Stimulated activated naive CD8-positive, alpha-beta T cell treated with anti-CD3 and anti-CD28 coated beads, Interleukin-15, Interleukin-2, amounts not matched to agents 100 U/mL and 50 U/mL, for 24 hours (primary cell): ENCODE measurements at regions not wholly inside any gene's neighbourhood (a gene's known extent, or its start where the extent isn't known, plus 50 kb on each side); places are given as distances from the start of the nearest gene placed in this dataset.

Experiments
- ATAC-seq: fragments of 150-1000 bp; cut with Tn5 transposase; one replicate; pipeline ENCODE4 v1.10.0; 2021
- DNase-seq: peaks from one replicate; pipeline ENCODE4 v3.0.0; 2021

DNA sequence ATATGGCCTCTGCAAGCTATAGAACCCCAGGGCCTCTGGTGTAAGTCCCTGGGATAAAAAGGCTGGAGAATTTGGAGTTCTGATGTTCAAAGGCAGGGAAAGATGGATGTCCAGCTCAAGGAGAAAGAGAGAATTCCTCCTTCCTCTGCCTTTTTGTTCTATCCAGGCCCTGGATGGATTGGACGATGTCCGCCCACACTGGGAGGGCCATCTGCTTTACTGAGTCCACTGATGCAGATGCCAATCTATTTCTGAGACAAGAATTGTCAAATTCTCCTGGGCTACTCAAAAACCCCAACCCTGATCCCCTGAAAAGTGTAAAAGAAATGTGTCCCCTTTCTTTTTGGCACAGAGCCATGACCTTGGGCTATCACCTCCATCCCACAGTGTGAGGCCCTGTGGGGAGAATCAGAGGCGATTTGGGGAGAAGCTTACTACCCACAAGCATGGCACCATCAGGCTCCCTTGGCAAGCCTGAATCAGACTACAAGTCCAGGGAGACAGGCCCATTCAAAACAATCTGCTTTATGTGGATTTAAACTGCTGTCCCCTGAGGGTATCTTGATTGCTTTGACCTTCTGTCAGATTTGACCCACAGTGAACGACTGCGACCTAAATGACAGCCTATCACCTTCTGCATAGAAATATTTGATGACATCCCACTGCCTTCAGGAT is 334.0 kb downstream of the NUAK1 start:
- ATAC-seq (no peak), DNase-seq (no peak)

DNA sequence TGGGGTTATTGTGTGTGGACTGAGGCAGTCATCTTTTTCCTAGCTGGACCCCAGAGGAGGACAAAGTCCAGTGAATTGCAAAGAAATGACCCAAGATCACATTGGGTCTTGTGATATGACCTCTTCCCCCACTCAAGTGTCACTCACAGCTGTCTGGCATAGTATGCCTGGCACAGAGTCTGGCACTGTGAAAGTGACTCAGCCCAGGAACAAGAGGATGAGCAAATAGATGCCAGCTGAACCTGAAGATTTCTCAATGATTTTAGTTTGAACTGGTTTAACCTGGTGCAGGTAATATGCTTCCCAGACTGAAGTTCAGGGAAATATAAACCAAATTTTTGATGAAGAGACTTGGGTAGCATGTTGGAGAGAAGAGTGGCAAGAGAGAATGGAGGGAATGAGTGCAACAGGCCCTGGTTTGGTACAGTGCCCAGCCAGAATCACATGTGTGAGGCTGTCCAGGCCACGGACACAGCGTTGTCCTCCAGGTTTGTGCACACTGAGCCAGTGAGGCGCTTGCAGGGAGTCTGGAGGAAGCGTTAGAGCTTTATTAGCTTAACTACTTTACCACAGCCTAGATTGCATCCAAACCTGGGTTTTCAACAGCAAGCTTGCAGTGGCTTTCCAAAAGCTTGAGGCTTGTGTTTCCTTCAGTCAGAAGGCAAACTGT is 332.9 kb downstream of the NUAK1 start:
- DNase-seq = no peak
- ATAC-seq = no peak

DNA sequence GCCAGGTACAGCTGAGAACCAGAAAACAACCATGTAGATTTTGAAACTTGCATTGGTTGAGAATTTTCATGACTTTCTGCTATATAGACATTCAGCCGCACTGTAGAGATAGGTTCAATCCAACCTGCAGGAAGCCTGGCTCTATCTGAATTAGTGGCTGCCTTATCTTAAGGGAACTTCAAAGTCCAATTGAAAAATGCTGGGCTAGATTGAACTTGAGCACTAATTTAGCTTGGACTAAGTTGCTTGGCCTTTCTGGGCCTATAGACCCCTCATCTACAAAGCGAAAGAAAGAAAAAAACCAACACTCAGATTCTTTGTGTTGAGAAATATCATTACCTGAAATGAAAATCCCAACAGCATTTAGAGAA is 332.4 kb downstream of the NUAK1 start:
- no peak for ATAC-seq

DNA sequence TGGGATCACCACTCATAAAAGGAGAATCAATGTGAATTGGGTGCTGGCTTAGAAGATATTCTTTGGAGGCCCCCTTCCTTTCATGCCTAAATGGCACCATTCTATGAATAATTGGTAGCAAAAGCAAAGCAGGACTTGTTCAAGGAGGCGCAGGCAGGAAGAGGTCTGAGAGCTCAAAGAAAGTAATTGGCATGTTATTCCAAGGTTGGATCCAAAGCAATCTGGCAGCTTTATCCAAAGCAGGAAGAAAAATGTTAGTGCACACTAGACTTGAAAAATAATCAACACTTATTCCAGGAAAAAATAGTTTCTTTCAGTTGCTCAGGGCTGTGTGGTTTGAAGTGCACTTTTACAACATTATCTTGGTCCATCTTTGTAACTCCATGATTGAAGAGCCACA is 326.4 kb downstream of the NUAK1 start:
- ATAC-seq (no peak), DNase-seq (no peak)

More for the DNA sequence above, 332.4 kb downstream of the NUAK1 start:
- no peak for DNase-seq

DNA sequence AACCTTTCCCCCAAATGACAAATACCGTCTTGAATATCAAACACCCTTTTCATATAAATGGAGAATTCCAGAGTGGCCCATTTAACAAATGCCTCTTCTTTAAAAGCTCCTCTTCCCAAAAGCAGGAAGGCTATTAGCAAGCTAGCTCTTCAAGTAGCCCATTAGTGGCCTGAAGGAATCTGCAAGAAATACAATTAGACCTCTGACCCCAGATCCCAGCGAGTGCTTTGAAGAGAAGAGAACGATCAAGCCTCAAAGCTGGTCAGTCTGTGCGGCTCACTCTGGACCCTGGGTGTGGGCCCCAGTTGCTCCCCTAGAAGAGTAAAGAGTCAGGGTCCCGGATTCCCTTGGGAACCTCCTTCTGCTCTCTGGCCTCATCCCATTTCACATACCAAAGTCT is 325.6 kb downstream of the NUAK1 start:
- ATAC-seq = no peak

DNA sequence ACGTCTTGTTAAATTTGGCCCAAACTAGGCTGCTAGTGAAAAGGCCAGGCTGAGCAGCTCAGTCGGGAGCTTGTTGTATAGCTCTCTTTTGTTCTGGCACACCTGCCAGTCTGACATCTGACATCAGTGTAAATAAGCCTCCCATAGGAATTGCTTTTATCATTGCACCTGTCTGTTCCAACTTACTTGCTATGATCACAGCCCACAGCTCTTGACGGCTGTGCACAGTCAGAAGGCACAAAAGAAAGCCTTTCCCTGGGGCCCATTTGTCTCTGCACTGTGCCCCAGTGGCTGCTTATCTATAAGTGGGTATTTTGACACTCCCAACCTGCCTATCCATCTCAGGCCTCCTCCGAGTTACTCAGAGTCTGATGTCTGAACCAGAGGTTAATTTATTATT is 324.5 kb downstream of the NUAK1 start:
- ATAC-seq = no peak
- DNase-seq = no peak

More for the DNA sequence above, 325.6 kb downstream of the NUAK1 start:
- DNase-seq = no peak

DNA sequence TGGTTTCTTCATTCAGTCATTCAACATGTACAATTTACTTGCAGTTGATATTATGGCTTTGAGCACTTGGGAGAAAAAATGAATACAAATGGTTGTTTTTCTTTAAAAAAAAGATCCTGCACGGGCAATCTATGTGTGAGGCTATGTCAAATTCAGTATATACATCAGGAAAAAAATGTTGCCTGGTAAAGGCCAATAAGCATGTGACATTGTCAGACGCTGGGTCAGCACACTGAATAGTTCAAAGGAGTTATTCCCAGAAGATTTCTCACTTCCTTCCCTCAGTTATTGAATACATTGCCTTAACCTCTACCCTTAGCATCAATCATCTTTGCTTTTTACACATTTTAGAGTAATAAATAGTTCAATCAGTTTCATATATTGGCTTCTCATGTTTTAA is 319.2 kb downstream of the NUAK1 start:
- ATAC-seq = no peak
- no peak for DNase-seq

DNA sequence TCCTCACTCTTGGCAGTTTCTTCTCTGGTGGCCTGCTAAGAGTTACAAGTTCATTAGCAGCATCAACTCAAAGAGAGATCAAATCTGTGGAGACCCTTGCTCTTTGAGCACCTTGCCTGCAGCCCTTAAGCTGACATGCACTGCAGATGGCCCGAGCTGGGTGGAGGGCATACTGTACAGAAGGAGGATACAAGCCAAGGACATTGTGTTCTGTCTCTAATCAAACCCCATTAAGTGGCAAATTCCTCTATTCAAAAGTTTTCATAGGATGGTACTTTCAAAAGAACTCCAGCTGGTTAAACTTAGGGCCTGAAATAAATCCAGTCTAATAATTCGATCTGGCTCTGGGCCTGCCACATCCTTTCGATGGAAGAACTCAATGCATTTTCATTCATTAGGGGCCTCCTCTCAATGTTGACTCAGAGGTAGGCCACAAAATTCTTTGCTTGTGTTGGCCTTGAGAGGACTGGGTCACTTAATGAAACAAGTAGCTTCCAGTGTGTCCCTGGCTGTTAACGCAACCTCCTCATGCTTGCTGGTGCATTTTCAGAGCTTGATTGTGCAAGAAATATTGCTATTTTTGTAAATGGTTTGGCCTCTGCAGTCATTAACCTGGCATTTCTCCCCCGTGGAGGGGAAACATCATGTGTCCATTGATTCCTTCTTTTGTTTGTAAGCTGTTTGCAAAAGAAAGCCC is 318.2 kb downstream of the NUAK1 start:
- DNase-seq (no peak), ATAC-seq (no peak)

DNA sequence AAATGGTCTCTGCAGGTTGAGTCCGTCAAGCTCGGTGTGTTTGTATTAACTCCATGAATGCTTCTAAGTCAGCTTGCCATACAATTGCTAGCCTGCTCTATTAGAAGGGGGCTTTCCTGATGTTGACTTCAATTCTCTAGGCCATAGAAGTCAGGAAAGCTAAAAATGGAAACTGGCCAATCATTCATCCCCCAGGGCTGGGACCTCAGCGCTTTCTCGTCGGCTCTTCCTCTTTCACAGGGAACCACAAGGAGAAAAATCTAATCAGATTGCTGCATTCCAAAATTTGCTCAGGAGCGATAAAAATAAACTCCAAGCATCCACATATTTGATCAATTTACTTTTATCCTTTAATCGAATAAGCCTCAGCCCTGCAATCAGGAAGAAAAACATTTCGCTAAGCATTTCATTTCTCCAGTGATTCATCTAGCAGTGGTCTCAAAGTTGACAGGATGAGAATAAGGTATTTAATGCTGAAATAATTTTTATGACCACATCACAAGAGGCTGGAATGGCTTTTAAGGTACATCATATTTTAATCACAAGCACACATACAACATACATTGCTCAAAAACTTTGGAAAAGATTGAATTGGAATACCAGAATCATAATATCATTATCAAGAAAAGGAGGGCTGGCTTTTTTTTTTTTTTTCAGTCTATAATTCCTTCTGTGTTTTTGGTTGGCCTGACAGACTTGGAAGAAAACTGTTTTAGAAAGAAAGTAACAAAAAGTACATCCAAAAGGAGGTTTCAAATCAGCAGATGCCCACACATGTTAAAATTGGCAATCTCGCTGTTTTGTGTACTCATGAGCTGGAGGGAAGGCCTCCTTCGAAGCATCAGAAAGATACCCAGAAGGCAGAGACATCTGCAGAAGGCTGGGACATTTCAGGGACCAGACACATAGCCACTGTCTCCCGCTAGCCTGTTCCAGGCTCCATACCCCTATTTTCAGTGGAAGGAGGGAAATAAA is 316.3 kb downstream of the NUAK1 start:
- ATAC-seq (no peak), DNase-seq (no peak)

DNA sequence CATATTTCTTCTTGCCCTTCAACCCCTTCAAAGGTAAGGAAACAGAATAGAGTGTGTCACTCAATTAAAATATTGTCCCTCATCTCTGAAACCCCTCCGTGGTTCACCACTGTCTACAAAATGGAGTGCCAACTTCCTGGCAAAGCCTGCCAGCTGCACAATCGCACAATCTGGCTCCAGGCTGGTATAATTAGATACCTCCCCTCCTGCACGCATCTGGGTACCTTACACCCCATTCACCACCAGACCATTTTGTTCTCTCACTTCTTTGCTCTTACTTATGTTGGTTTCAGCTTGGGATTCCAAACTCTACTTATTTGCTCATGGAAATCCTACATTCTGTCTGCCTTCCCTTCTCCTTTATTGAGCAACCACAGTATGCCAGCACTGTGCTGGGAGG is 314.9 kb downstream of the NUAK1 start:
- no peak for ATAC-seq
- no peak for DNase-seq

DNA sequence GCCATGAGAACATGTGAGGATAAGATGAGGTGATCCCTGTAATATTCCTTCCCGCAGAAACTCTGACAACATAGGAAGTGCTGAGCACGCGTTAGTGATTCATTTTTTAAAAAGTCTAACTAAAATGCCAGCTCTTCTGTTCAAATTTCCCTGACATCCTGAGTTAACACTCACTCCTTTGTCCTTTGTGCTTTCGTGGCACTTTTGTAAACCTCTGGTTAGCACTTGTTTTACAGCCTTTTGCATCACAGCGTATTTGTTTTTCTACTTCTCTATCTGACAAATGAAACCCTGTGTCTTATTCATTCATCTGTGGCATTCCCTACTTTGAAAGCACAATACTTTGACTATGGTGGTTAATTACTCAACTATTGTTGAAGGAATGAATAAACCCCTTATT is 313.6 kb downstream of the NUAK1 start:
- no peak for DNase-seq

DNA sequence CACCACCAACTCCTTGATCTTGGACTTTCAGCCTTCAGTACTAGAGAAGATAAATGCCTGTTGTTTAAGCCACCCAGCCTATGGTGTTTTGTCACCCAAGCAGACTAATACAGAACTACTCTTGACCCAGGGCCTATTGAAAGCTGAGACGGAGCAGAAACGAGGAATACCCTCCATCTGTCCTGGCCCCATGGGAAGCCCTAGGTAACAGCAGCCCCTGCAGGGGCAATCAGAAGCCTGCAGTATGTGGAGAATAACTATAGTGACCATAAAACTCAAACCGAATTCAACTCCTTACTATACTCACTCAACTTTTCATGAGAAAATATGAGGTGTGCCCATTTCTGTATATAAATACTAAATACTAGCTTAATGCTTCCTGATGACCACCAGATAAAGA is 307.4 kb downstream of the NUAK1 start:
- DNase-seq = no peak
- no peak for ATAC-seq

More for the DNA sequence above, 313.6 kb downstream of the NUAK1 start:
- no peak for ATAC-seq

DNA sequence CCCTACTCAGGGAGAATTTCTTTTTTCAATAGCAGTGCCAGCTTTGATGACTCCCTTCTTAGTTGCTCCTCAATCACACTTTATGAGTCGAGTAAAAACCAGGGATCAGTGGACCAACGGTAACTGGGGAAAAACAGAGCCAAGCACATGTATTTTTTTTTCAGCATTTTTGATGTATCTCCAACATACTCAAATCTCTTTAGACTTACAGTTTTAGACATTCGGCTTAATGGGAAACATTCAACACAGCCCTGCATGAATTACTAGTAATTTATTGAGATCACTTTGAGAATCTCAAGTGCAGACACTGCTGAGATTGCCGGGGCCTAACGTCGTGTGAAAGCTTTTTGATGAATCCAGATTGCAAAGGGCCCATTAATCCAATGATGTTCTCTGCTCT is 306.7 kb downstream of the NUAK1 start:
- DNase-seq (no peak), ATAC-seq (no peak)

DNA sequence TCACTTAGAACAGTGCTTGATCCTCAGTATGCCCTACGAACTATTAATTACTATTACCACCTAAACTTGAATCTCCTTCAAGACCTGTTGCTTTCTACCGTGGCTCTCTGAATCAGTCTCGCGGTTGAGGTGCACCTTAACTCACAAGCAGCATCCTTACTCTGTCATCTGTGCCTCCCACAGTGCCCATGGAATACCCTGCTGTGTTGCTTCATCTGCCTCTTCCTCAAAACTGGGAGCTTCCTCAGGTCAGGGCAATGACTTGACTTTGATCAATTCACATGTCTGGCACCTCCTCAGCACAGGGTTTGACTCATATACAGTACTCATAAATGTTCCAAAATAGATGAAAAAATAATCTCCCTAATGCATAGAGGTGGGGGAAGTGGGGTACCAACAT is 305.9 kb downstream of the NUAK1 start:
- ATAC-seq = no peak
- DNase-seq = no peak

DNA sequence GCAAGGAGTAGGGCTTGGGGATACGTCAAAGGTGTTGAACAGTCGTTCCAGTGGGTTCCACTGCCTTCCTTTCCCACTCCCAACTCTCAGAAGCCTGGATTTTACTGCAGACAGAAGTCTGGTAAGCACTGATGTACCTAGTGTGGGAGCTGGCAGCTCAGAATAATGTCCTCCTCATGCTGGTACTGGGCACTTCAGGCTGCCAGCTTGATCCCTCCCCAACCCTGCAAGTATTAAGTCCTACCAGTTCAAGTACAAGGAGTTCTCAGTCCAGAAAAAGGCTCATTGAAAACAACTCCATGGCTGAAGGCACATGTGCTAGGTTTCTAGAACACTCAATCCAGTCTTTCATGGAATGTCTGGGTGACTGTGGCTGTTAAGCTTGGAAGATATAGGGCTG is 304.3 kb downstream of the NUAK1 start:
- ATAC-seq = no peak
- no peak for DNase-seq

DNA sequence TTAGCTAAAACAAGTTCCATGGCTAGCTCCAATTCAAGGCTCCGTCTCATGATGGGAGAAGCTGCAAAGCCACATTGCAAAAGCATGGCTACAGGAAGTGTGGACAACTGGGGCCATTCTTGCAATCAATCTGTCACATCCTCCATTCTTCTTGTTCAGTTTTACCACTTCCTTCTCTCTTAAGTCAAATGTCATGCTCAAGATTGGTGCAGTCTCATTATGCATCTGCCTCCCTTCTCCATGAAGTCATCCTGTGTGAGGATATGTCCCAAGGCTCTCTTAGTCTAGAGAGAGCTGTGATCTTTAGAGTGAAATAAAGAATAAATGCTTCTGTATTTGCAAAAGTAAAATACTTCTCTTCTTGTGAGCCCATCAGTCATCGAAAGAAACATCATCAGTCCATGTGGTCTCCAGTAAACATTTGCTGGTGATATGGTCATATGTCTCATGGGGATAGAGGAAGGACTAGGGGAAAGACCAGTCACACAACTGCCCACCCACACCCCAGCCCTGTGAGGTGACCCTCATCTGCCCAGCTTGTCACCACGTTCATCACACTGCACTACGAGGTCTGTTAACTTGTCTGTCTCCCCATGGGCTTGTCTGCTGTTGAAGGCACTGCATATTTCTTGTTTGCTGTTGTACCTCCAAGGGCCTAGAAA is 303.0 kb downstream of the NUAK1 start:
- no peak for DNase-seq
- no peak for ATAC-seq

DNA sequence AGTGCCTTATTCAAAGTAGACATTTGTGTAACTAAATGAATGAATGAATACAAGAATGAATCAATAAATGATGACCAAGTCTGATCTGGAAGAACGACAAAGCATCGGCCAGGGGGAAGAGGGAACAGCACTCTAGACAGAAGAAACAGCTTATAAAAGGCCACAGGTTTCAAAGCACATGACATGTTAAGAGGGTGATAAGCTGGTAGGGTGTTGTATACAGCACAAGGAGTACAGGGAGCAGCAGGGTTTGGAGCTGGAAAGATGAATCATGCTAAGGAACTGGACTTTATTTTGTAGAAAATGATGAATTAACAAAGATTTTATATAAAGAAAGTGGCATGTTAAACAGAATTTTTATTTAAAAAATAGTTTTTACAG is 302.5 kb downstream of the NUAK1 start:
- ATAC-seq = no peak

DNA sequence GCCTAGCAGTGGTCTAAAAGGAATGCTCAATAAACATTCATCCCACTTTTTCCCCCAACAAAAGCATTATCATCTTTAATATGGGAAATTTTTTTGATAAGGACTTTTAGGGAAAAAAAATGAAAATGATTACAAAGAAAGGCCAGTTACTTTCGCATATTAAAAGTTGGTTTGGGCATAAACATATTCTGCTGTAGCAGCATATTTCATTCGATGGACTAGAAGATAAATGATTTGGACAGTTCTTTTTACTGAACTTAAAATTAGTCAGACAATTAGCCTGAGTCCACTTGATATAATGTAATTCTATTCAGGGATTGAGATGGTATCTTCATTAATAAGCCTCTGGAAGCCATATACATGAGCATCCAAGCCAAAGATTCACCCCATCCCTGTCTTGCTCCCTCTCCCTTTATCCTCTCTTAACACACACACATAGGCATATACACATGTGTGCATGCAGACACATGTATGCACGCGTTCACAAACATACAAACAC is 299.1 kb downstream of the NUAK1 start:
- no peak for ATAC-seq
- no peak for DNase-seq

More for the DNA sequence above, 302.5 kb downstream of the NUAK1 start:
- no peak for DNase-seq

DNA sequence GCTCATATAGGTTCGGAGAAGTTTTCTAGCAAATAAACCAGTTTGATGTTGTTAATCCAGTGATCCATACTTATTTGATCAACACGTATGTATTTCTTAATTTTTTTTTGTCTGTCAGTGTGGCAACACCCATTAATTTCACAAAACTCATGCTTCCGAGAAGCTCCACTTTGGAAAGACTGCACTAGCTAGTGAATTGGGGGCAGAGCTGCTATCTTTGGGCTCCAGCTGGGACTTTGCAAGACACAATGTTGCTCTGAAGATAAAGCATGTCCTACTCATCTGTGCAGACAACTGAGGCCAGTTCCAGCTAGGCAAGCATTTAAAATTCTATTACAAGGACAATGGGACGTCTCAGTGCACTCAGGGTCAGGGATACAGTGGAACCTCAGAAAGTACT is 298.4 kb downstream of the NUAK1 start:
- no peak for ATAC-seq

DNA sequence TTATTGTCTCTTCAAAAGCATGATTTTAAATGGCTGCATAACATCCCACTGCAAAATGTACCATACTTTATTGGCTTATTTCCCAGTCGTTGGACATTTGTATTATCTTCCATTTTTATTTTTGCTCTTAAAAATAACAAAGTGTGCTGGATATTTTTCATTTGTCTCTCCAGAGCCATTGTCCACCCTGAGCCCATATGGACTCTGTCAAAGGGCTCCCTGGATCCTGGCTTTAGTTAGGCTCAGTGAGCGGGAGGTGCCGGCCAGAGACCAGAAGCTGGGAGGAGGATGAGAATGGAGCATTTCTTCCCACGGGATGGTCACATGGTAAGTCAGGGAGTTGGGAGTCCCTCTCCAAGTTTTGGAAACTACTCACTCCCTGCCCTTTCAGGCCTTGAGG is 296.9 kb downstream of the NUAK1 start:
- ATAC-seq (no peak), DNase-seq (no peak)

More for the DNA sequence above, 298.4 kb downstream of the NUAK1 start:
- DNase-seq = no peak

DNA sequence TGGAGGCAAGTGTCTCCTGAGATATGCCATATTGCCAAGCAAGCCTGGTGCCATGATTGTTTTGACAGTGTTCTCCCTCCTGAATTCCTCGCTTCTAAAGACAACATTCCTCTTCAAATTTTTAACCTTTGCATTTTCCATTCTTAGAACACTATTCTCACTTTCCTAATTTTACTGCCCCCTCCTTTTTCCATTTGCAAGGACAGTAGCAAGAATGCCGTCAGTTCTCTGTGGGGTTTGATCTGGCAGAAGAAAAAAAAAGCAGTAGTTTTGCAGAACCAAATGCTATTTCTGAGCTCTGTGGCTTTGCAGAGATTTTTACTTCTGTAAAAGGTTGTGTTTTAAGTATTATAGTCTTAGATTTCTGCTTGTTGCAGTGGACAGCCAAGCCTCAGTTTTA is 295.2 kb downstream of the NUAK1 start:
- DNase-seq = no peak
- ATAC-seq = no peak
